ENCODE measurements at regions not wholly inside any gene's neighbourhood (a gene's known extent, or its start where the extent isn't known, plus 50 kb on each side); places are given as distances from the start of the nearest gene placed in this dataset.

- ATAC-seq: no peak
- TF ChIP-seq GLIS3 (CRISPR knock-in tag; IDR thresholded peaks at IDR 0.05) (no peak), PPARA (CRISPR knock-in tag; IDR thresholded peaks at IDR 0.05; ENCODE audit: borderline replicate concordance) (no peak), ZFP3 (CRISPR knock-in tag; IDR thresholded peaks at IDR 0.05) (no peak), TCF4 (CRISPR knock-in tag; IDR thresholded peaks at IDR 0.05; ENCODE audit: borderline replicate concordance) (no peak), ZFP30 (CRISPR knock-in tag; IDR thresholded peaks at IDR 0.05) (no peak), ZNF70 (CRISPR knock-in tag; IDR thresholded peaks at IDR 0.05) (no peak), CSDC2 (CRISPR knock-in tag; IDR thresholded peaks at IDR 0.05) (no peak), ZNF8 (CRISPR knock-in tag; IDR thresholded peaks at IDR 0.05) (no peak), SNAI2 (CRISPR knock-in tag; IDR thresholded peaks at IDR 0.05) (no peak), BACH2 (CRISPR knock-in tag; IDR thresholded peaks at IDR 0.05; ENCODE audit: borderline replicate concordance) (no peak)
Observed at GRCh38 chr12:92389466-92389865, 243.8 kb upstream of the BTG1 start.

DNA sequence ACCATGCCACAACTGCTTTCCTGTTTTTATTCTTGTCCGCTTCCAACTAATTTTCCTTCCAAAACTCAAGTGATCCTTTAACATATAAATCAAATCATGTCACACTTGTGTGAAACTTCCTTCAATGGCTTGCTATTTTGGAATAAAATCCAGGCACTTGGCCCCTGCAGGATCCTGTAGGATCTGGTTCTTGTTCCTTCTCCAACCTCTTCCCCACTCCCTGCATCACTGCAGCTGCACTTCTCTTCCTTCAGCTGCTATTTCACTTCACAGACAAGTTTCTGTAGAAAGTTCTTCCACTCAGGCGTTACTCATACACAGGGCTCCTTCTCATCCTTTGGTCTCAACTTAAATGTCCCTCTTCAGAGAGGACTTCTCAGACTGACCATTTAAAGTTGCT, 239.7 kb upstream of the BTG1 start:
- no peak for ATAC-seq
- no peak for TF ChIP-seq SNAI2 (CRISPR knock-in tag; IDR thresholded peaks at IDR 0.05)
- no peak for TF ChIP-seq CSDC2 (CRISPR knock-in tag; IDR thresholded peaks at IDR 0.05)
- no peak for TF ChIP-seq ESRRG (CRISPR knock-in tag; IDR thresholded peaks at IDR 0.05)

- TF ChIP-seq ZNF565 (CRISPR knock-in tag; conservative IDR thresholded peaks at IDR 0.05; ENCODE audit: low read depth) (no peak), ZNF70 (CRISPR knock-in tag; IDR thresholded peaks at IDR 0.05) (no peak)
- no peak for ATAC-seq
Observed at GRCh38 chr12:92384571-92384970, 238.9 kb upstream of the BTG1 start.

- TF ChIP-seq, protein P1, sequence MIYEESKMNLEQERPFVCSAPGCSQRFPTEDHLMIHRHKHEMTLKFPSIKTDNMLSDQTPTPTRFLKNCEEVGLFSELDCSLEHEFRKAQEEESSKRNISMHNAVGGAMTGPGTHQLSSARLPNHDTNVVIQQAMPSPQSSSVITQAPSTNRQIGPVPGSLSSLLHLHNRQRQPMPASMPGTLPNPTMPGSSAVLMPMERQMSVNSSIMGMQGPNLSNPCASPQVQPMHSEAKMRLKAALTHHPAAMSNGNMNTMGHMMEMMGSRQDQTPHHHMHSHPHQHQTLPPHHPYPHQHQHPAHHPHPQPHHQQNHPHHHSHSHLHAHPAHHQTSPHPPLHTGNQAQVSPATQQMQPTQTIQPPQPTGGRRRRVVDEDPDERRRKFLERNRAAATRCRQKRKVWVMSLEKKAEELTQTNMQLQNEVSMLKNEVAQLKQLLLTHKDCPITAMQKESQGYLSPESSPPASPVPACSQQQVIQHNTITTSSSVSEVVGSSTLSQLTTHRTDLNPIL (CRISPR knock-in tag; IDR thresholded peaks at IDR 0.05; ENCODE audit: low read depth): no peak
- TF ChIP-seq SNAI2 (CRISPR knock-in tag; IDR thresholded peaks at IDR 0.05) (no peak), GLIS3 (CRISPR knock-in tag; IDR thresholded peaks at IDR 0.05) (no peak), BACH2 (CRISPR knock-in tag; IDR thresholded peaks at IDR 0.05; ENCODE audit: borderline replicate concordance) (no peak)
- no peak for ATAC-seq
Observed at GRCh38 chr12:92382383-92382878, 236.8 kb upstream of the BTG1 start.

DNA sequence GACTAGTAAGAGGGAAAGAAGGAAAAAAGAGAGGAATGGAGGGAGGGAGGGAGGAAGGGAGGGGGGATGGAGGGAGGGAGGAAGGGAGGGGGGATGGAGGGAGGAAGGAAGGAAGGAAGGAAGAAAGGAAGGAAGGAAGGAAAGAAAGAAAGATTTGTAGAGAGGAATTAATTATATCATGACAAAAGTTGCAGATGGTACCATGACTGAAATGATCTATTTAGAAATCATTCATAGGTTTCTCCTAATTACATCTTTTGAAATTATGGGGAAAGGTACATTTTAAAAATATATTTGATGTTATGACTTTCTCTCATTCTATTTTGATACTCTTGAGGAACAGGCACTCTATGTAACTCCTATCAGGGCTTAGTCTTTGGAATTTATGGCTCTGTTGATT, 236.2 kb upstream of the BTG1 start:
- TF ChIP-seq, protein P2, sequence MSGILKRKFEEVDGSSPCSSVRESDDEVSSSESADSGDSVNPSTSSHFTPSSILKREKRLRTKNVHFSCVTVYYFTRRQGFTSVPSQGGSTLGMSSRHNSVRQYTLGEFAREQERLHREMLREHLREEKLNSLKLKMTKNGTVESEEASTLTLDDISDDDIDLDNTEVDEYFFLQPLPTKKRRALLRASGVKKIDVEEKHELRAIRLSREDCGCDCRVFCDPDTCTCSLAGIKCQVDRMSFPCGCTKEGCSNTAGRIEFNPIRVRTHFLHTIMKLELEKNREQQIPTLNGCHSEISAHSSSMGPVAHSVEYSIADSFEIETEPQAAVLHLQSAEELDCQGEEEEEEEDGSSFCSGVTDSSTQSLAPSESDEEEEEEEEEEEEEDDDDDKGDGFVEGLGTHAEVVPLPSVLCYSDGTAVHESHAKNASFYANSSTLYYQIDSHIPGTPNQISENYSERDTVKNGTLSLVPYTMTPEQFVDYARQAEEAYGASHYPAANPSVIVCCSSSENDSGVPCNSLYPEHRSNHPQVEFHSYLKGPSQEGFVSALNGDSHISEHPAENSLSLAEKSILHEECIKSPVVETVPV (CRISPR knock-in tag; IDR thresholded peaks at IDR 0.05): no peak
- TF ChIP-seq OSR1 (CRISPR knock-in tag; IDR thresholded peaks at IDR 0.05) (no peak), ZNF8 (CRISPR knock-in tag; IDR thresholded peaks at IDR 0.05) (no peak), PPARA (CRISPR knock-in tag; IDR thresholded peaks at IDR 0.05; ENCODE audit: borderline replicate concordance) (no peak), TCF4 (CRISPR knock-in tag; IDR thresholded peaks at IDR 0.05; ENCODE audit: borderline replicate concordance) (no peak), BACH2 (CRISPR knock-in tag; IDR thresholded peaks at IDR 0.05; ENCODE audit: borderline replicate concordance) (no peak), TOX (CRISPR knock-in tag; IDR thresholded peaks at IDR 0.05; ENCODE audit: borderline replicate concordance) (no peak), RARB (CRISPR knock-in tag; IDR thresholded peaks at IDR 0.05) (no peak), ARNTL (CRISPR knock-in tag; IDR thresholded peaks at IDR 0.05; ENCODE audit: borderline replicate concordance, low read depth) (no peak)

DNA sequence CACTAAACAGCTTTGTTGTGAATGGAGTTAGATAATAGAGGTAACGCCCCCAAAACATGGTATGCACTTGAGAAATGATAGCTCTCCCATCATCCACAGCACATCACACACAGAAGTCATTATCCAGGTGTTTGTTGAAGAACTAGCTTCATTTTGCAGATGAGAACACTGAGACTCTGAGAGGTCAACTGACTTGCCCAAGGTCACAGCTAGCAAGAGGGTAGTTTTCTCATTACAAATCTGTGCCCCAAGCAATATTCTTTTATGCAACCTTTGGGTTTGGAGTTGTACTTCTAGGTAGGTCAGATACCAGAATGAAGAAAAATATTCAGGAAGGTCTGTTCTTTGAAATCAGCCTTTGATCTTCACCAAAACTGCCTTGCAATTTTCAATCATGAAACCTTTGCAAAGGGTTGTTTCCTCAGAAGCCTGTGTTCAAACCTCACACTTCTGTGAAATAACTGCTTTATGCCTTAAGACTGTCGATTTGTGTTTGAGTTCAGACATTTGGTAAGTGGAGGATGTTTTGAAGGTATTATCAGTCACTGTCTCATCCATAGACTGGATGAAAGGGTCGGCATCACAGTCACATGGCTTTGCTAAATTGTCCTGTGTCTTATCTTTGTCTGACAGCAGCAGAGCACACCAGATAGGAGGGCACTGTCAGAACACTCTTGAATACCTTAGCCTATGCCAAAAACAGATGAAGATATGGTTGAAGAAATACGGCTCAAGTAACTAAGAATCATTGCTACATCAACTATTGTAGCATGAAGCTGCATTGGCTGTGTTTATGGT, 233.2 kb upstream of the BTG1 start:
- TF ChIP-seq ISL1 (CRISPR knock-in tag; IDR thresholded peaks at IDR 0.05): no peak
- no peak for TF ChIP-seq ZC3H10 (CRISPR knock-in tag; IDR thresholded peaks at IDR 0.05)
- no peak for TF ChIP-seq CSDC2 (CRISPR knock-in tag; IDR thresholded peaks at IDR 0.05)
- TF ChIP-seq RARB (CRISPR knock-in tag; IDR thresholded peaks at IDR 0.05): no peak
- no peak for TF ChIP-seq BACH2 (CRISPR knock-in tag; IDR thresholded peaks at IDR 0.05; ENCODE audit: borderline replicate concordance)
- no peak for TF ChIP-seq ZNF70 (CRISPR knock-in tag; IDR thresholded peaks at IDR 0.05)
- TF ChIP-seq, protein P3, sequence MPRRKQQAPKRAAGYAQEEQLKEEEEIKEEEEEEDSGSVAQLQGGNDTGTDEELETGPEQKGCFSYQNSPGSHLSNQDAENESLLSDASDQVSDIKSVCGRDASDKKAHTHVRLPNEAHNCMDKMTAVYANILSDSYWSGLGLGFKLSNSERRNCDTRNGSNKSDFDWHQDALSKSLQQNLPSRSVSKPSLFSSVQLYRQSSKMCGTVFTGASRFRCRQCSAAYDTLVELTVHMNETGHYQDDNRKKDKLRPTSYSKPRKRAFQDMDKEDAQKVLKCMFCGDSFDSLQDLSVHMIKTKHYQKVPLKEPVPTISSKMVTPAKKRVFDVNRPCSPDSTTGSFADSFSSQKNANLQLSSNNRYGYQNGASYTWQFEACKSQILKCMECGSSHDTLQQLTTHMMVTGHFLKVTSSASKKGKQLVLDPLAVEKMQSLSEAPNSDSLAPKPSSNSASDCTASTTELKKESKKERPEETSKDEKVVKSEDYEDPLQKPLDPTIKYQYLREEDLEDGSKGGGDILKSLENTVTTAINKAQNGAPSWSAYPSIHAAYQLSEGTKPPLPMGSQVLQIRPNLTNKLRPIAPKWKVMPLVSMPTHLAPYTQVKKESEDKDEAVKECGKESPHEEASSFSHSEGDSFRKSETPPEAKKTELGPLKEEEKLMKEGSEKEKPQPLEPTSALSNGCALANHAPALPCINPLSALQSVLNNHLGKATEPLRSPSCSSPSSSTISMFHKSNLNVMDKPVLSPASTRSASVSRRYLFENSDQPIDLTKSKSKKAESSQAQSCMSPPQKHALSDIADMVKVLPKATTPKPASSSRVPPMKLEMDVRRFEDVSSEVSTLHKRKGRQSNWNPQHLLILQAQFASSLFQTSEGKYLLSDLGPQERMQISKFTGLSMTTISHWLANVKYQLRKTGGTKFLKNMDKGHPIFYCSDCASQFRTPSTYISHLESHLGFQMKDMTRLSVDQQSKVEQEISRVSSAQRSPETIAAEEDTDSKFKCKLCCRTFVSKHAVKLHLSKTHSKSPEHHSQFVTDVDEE (CRISPR knock-in tag; IDR thresholded peaks at IDR 0.05): no peak
- no peak for TF ChIP-seq PPARA (CRISPR knock-in tag; IDR thresholded peaks at IDR 0.05; ENCODE audit: borderline replicate concordance)
- no peak for TF ChIP-seq TOX (CRISPR knock-in tag; IDR thresholded peaks at IDR 0.05; ENCODE audit: borderline replicate concordance)
- TF ChIP-seq ZNF8 (CRISPR knock-in tag; IDR thresholded peaks at IDR 0.05): no peak
- TF ChIP-seq ZFP3 (CRISPR knock-in tag; IDR thresholded peaks at IDR 0.05): no peak
- no peak for TF ChIP-seq PATZ1 (CRISPR knock-in tag; IDR thresholded peaks at IDR 0.05; ENCODE audit: borderline replicate concordance)
- TF ChIP-seq POU6F1 (CRISPR knock-in tag; IDR thresholded peaks at IDR 0.05; ENCODE audit: borderline replicate concordance, low read depth): no peak
- ATAC-seq: no peak

More for the DNA sequence above, 236.2 kb upstream of the BTG1 start:
- no peak for ATAC-seq

All from SK-N-SH treated with all-trans-retinoic acid at 6 μM for 48 hours (cell line).